Heart left ventricle (tissue), 16 donors: ENCODE measurements at regions not wholly inside any gene's neighbourhood (a gene's known extent, or its start where the extent isn't known, plus 50 kb on each side); places are given as distances from the start of the nearest gene placed in this dataset.

Experiments used
- ATAC-seq, 4 donors: fragments of 200-7000 bp; cut with Tn5 transposase; one replicate each; pipeline ENCODE4 v1.9.1; 2020 to 2022; ENCODE audit warnings: moderate library complexity in 4 of 4, mild to moderate bottlenecking in 3 of 4, moderate number of reproducible peaks in 1 of 4
- DNase-seq, 5 donors: peaks; one replicate each; pipeline ENCODE4 v3.0.0-alpha.2; 2020
- H3K27ac ChIP-seq, 12 donors: fragments of 200-600 bp; sonication (generic) in 4 of 12; one replicate each; pipeline versions ENCODE4 v1.5.0 to v1.8.0; 2016 to 2022; ENCODE audit warnings: mild to moderate bottlenecking in 2 of 12
- H3K27me3 ChIP-seq, 9 donors: fragments of 200-600 bp; sonication (generic) in 2 of 9; one replicate each; pipeline versions ENCODE4 v1.5.1 to v1.8.0; 2016 to 2022; ENCODE audit warnings: mild to moderate bottlenecking in 3 of 9
- H3K36me3 ChIP-seq, 9 donors: fragments of 200-600 bp; sonication (generic) in 2 of 9; one replicate each; pipeline versions ENCODE4 v1.5.0 to v1.8.0; 2018 to 2022; ENCODE audit warnings: mild to moderate bottlenecking in 2 of 9
- H3K4me1 ChIP-seq, 12 donors: fragments of 200-600 bp; sonication (generic) in 4 of 12; one replicate each; pipeline versions ENCODE4 v1.5.0 to v1.8.0; 2016 to 2022; ENCODE audit warnings: mild to moderate bottlenecking in 3 of 12
- H3K4me3 ChIP-seq, 12 donors: fragments of 200-600 bp; sonication (generic) in 4 of 12; one replicate each; pipeline versions ENCODE4 v1.5.0 to v1.8.0; 2017 to 2022; ENCODE audit warnings: mild to moderate bottlenecking in 9 of 12, moderate library complexity in 4 of 12
- H3K9me3 ChIP-seq, 12 donors: fragments of 200-600 bp; sonication (generic) in 4 of 12; one replicate each; pipeline versions ENCODE4 v1.5.0 to v1.8.0; 2016 to 2022; ENCODE audit warnings: mild to moderate bottlenecking in 1 of 12
- CTCF ChIP-seq, 12 donors: fragments of 200-600 bp; sonication (generic) in 4 of 12; IDR thresholded peaks; one replicate each; pipeline versions ENCODE4 v1.5.0 to v1.8.0; 2018 to 2022; ENCODE audit warnings: antibody characterized with exemption in 12 of 12, mild to moderate bottlenecking in 5 of 12
- POLR2A ChIP-seq, 2 donors: fragments of 450-650 bp; IDR thresholded peaks; one replicate each; pipeline ENCODE4 v1.6.1; 2017; ENCODE audit warnings: antibody characterized with exemption in 2 of 2, mild to moderate bottlenecking in 2 of 2, moderate library complexity in 2 of 2
- WGBS, 4 donors: extraction: QIAGEN DNeasy Blood & Tissue Kit in 2 of 4; methylation state at CpG; one replicate each; pipeline versions ENCODE4 v1.1.5 to v1.1.7; 2013 to 2018; 5-methylcytosine and 5-hydroxymethylcytosine counted together
- intact Hi-C, 10 donors: fragments of 100-400 bp; cut with DNase I; formaldehyde crosslinking; loops; one replicate each; pipeline versions ENCODE4 v1.11.1 to v1.14.2; 2022
- donor health status: ischemic (EF 13 %, LVEDD 7.1; RV severe dilation, severe dysfunction).
- donor health status: healthy with polysubstance abuse.
- donor health status: DM: no; HTN: yes; CAD: no.
- donor health status: DM: no; HTN: no; CAD: no.
- donor health status: ischemic (EF 25% LVEDD 6.9; RV normal size, moderate dysfunction).
- donor health status: ischemic (EF 25% LVEDD 5.7; RV mildly dilated, moderate dysfunction).
- donor health status: healthy.
- donor health status: DM: yes; HTN: yes; CAD: no.
- donor health status: ischemic (EF 35%, LVEDD 5.7; RV mildly dilated, moderate dysfunction).
- donor health status: nonischemic (EF 11% LVEDD 7.7; RV severe dilation, severe dysfunction).
- donor health status: DM: yes; HTN: yes; CAD: no.
- donor health status: PGD.
- donor health status: ischemic (EF 29% LVEDD 5.4; RV normal size, mild dysfunction).
- donor health status: nonischemic (EF 23%, LVEDD 6.1; RV moderate dilation, normal function).

GRCh38 chr14:59103396-59103795 lies 85.1 kb upstream of the DAAM1 start:
- no peaks in the 10 kb centered on the region for H3K4me1 ChIP-seq
- H3K4me3 ChIP-seq: no peak overlapping the region
- peaks cover 0 to 17% (median 3%) of the 10 kb centered on the region in 9 donors for H3K27me3 ChIP-seq
- ATAC-seq (no peak), DNase-seq (no peak)
- TF ChIP-seq CTCF (IDR thresholded peaks at IDR 0.05) (no peak), POLR2A (IDR thresholded peaks at IDR 0.05) (no peak)
- no peaks in the 10 kb centered on the region for H3K9me3 ChIP-seq
- intact Hi-C loops: no loop called here
- no peaks in the 10 kb centered on the region for H3K36me3 ChIP-seq
- no peak overlapping the region for H3K27ac ChIP-seq
- 94 to 99% (median 96%) methylated on average over 2 of the region's 2 CpGs for WGBS, 4 donors

- intact Hi-C loops: no loop called here
- no peak overlapping the region for H3K27ac ChIP-seq
- H3K27me3 ChIP-seq: peaks cover 0 to 4% (median 0%) of the 10 kb centered on the region in 9 donors
- H3K9me3 ChIP-seq: no peaks in the 10 kb centered on the region
- TF ChIP-seq POLR2A (IDR thresholded peaks at IDR 0.05) (no peak), CTCF (IDR thresholded peaks at IDR 0.05) (no peak)
- no peaks in the 10 kb centered on the region for H3K36me3 ChIP-seq
- 31 to 55% (median 40%) methylated on average over 2 of the region's 2 CpGs for WGBS, 4 donors
- ATAC-seq: no peak
- no peak overlapping the region for H3K4me3 ChIP-seq
- peak in 1 of 5 donors; percentile 20 for DNase-seq
- H3K4me1 ChIP-seq: no peaks in the 10 kb centered on the region
Measured at GRCh38 chr14:59107819-59108218, 80.6 kb upstream of the DAAM1 start.

GRCh38 chr14:59116984-59117415 lies 71.5 kb upstream of the DAAM1 start:
- TF ChIP-seq POLR2A (IDR thresholded peaks at IDR 0.05): no peak
- TF ChIP-seq CTCF (IDR thresholded peaks at IDR 0.05): no peak
- Histone ChIP-seq H3K9me3 (no peaks in the 10 kb centered on the region), H3K4me1 (no peaks in the 10 kb centered on the region), H3K27me3 (no peaks in the 10 kb centered on the region), H3K4me3 (no peak overlapping the region), H3K27ac (no peak overlapping the region), H3K36me3 (no peaks in the 10 kb centered on the region)
- ATAC-seq: no peak
- WGBS, 4 donors: 82 to 92% (median 88%) methylated on average over 2 of the region's 2 CpGs
- intact Hi-C loops: no loop called here
- no peak for DNase-seq

GRCh38 chr14:59117754-59118528 lies 70.5 kb upstream of the DAAM1 start:
- intact Hi-C loops: no loop called here
- no peaks in the 10 kb centered on the region for H3K36me3 ChIP-seq
- 50 to 70% (median 59%) methylated on average over 2 of the region's 2 CpGs for WGBS, 4 donors
- no peak for ATAC-seq
- no peaks in the 10 kb centered on the region for H3K4me1 ChIP-seq
- no peaks in the 10 kb centered on the region for H3K27me3 ChIP-seq
- no peak for DNase-seq
- no peak for TF ChIP-seq POLR2A (IDR thresholded peaks at IDR 0.05)
- no peak for TF ChIP-seq CTCF (IDR thresholded peaks at IDR 0.05)
- no peak overlapping the region for H3K27ac ChIP-seq
- H3K9me3 ChIP-seq: no peaks in the 10 kb centered on the region
- no peak overlapping the region for H3K4me3 ChIP-seq
